Neural cell (in vitro differentiated cells): ENCODE measurements at regions not wholly inside any gene's neighbourhood (a gene's known extent, or its start where the extent isn't known, plus 50 kb on each side); places are given as distances from the start of the nearest gene placed in this dataset.

Experiments
- H2AFZ ChIP-seq: fragments of 200-600, 300-800 bp; sonication (generic), shearing (Covaris generic); 2 replicates; pipeline ENCODE4 v1.6.0; 2014; ENCODE audit warnings: low read depth, mild to moderate bottlenecking, antibody characterized with exemption, low read length, moderate library complexity
- H3F3A ChIP-seq: fragments of 200-600 bp; shearing (Covaris generic); 2 replicates; pipeline ENCODE4 v1.6.1; 2016; ENCODE audit warnings: mild to moderate bottlenecking, moderate library complexity, mixed read lengths, antibody characterized with exemption, low read length; ENCODE audit not compliant: insufficient read depth, poor library complexity, severe bottlenecking
- H3K27ac ChIP-seq: fragments of 200-600, 300-800 bp; sonication (generic), shearing (Covaris generic); 2 replicates; pipeline ENCODE4 v1.5.1; 2014; ENCODE audit warnings: mild to moderate bottlenecking, low read length, moderate library complexity
- H3K27me3 ChIP-seq: fragments of 300-800, 200-600 bp; sonication (generic), shearing (Covaris generic); 2 replicates; pipeline ENCODE4 v1.6.0; 2014; ENCODE audit warnings: mild to moderate bottlenecking, low read depth, low read length, moderate library complexity; ENCODE audit not compliant: insufficient read depth
- H3K36me3 ChIP-seq: fragments of 300-800, 200-600 bp; sonication (generic), shearing (Covaris generic); 2 replicates; pipeline ENCODE4 v1.5.1; 2014; ENCODE audit warnings: mild to moderate bottlenecking, antibody characterized with exemption, low read length, moderate library complexity; ENCODE audit not compliant: insufficient read depth
- H3K4me2 ChIP-seq: fragments of 300-800, 200-600 bp; sonication (generic), shearing (Covaris generic); 2 replicates; pipeline ENCODE4 v1.6.0; 2014; ENCODE audit warnings: mild to moderate bottlenecking, low read length
- H3K4me3 ChIP-seq: fragments of 300-800, 200-600 bp; sonication (generic), shearing (Covaris generic); 2 replicates; pipeline ENCODE4 v1.5.1; 2014; ENCODE audit warnings: mild to moderate bottlenecking, low read length, moderate library complexity
- H3K79me2 ChIP-seq: fragments of 200-600 bp; shearing (Covaris generic); replicated peaks from 2 replicates; pipeline ENCODE4 v1.6.0; 2014; ENCODE audit warnings: mild to moderate bottlenecking, low read length, moderate library complexity; ENCODE audit not compliant: insufficient read depth
- H3K9ac ChIP-seq: fragments of 300-800, 200-600 bp; sonication (generic), shearing (Covaris generic); 2 replicates; pipeline ENCODE4 v1.6.1; 2016; ENCODE audit warnings: mild to moderate bottlenecking, low read length, mixed read lengths
- H3K9me2 ChIP-seq: fragments of 200-600 bp; shearing (Covaris generic); 2 replicates; pipeline ENCODE4 v1.6.1; 2016; ENCODE audit warnings: mild to moderate bottlenecking, low read length, mixed read lengths; ENCODE audit not compliant: insufficient read depth
- H3K9me3 ChIP-seq: fragments of 200-600, 300-800 bp; sonication (generic), shearing (Covaris generic); 2 replicates; pipeline ENCODE4 v1.6.1; 2016; ENCODE audit warnings: mild to moderate bottlenecking, mixed run types, low read length, moderate library complexity, mixed read lengths
- H4K20me1 ChIP-seq: fragments of 200-600 bp; shearing (Covaris generic); 2 replicates; pipeline ENCODE4 v1.6.1; 2016; ENCODE audit warnings: mild to moderate bottlenecking, mixed run types; ENCODE audit not compliant: insufficient read depth
- CTCF ChIP-seq: fragments of 450-650 bp; IDR thresholded peaks from 2 replicates; pipeline ENCODE4 v1.5.1; 2014; ENCODE audit warnings: antibody characterized with exemption, mild to moderate bottlenecking, moderate library complexity; ENCODE audit not compliant: poor library complexity, severe bottlenecking
- EP300 ChIP-seq: fragments of 450-650 bp; conservative IDR thresholded peaks from 2 replicates; pipeline ENCODE4 v1.6.1; 2014; ENCODE audit warnings: antibody characterized with exemption, mild to moderate bottlenecking, moderate library complexity; ENCODE audit not compliant: poor library complexity, severe bottlenecking
- EZH2 ChIP-seq: fragments of 200-600, 300-800 bp; shearing (Covaris generic), sonication (generic); IDR thresholded peaks from 2 replicates; pipeline ENCODE4 v1.6.1; 2014; ENCODE audit warnings: antibody characterized with exemption, low read length, borderline replicate concordance, mild to moderate bottlenecking; ENCODE audit not compliant: insufficient read depth, poor library complexity, severe bottlenecking
- MXI1 ChIP-seq: fragments of 450-650 bp; conservative IDR thresholded peaks from 2 replicates; pipeline ENCODE4 v1.6.1; 2014; ENCODE audit warnings: antibody characterized with exemption, mild to moderate bottlenecking; ENCODE audit not compliant: poor library complexity, severe bottlenecking
- POLR2AphosphoS5 ChIP-seq: IDR thresholded peaks from 2 replicates; pipeline ENCODE4 v1.6.1; 2012
- RAD21 ChIP-seq: fragments of 450-650 bp; conservative IDR thresholded peaks from 2 replicates; pipeline ENCODE4 v1.6.1; 2014; ENCODE audit warnings: antibody characterized with exemption, mild to moderate bottlenecking, moderate library complexity
- REST ChIP-seq: IDR thresholded peaks from 2 replicates; pipeline ENCODE4 v1.6.1; 2012; ENCODE audit warnings: borderline replicate concordance
- SMC3 ChIP-seq: fragments of 450-650 bp; conservative IDR thresholded peaks from 2 replicates; pipeline ENCODE4 v1.6.1; 2014; ENCODE audit warnings: antibody characterized with exemption, mild to moderate bottlenecking, moderate library complexity; ENCODE audit not compliant: poor library complexity
- TAF1 ChIP-seq: IDR thresholded peaks from 2 replicates; pipeline ENCODE4 v1.6.1; 2012; ENCODE audit warnings: low read depth

- Histone ChIP-seq H2AFZ (no peak overlapping the region), H3K4me2 (no peak overlapping the region), H4K20me1 (no peaks in the 10 kb centered on the region), H3K4me3 (no peak overlapping the region), H3K79me2 (no peaks in the 10 kb centered on the region), H3K9me2 (no peaks in the 10 kb centered on the region), H3K9ac (no peak overlapping the region), H3F3A (no peaks in the 10 kb centered on the region), H3K36me3 (no peaks in the 10 kb centered on the region), H3K27ac (no peak overlapping the region), H3K27me3 (no peaks in the 10 kb centered on the region), H3K9me3 (no peaks in the 10 kb centered on the region)
- TF ChIP-seq TAF1 (no peak), RAD21 (no peak), SMC3 (no peak), REST (no peak), EP300 (no peak), EZH2 (no peak), MXI1 (no peak), CTCF (no peak), POLR2AphosphoS5 (no peak)
These were observed 64.7 kb upstream of the KCNE2 start for GRCh38 chr21:34299168-34299539.

- Histone ChIP-seq H2AFZ (no peak overlapping the region), H3K4me2 (no peak overlapping the region)
These were observed 61.3 kb upstream of the KCNE2 start for GRCh38 chr21:34302521-34302920.

More at GRCh38 chr21:34302521-34302920, 61.3 kb upstream of the KCNE2 start:
- no peaks in the 10 kb centered on the region for H3K36me3 ChIP-seq
- no peak overlapping the region for H3K9ac ChIP-seq
- no peak overlapping the region for H3K4me3 ChIP-seq
- TF ChIP-seq SMC3 (no peak), RAD21 (no peak), CTCF (no peak), MXI1 (no peak), EZH2 (no peak), POLR2AphosphoS5 (no peak), TAF1 (no peak), EP300 (no peak), REST (no peak)
- H3K9me3 ChIP-seq: no peaks in the 10 kb centered on the region
- no peaks in the 10 kb centered on the region for H3K9me2 ChIP-seq
- H3F3A ChIP-seq: no peaks in the 10 kb centered on the region
- H4K20me1 ChIP-seq: no peaks in the 10 kb centered on the region
- H3K27me3 ChIP-seq: no peaks in the 10 kb centered on the region
- H3K27ac ChIP-seq: no peak overlapping the region
- H3K79me2 ChIP-seq: no peaks in the 10 kb centered on the region
